Tibial artery (tissue), 4 donors: ENCODE measurements at regions not wholly inside any gene's neighbourhood (a gene's known extent, or its start where the extent isn't known, plus 50 kb on each side); places are given as distances from the start of the nearest gene placed in this dataset.

ENCODE experiments used
- DNase-seq, 2 donors: peaks; one replicate each; pipeline ENCODE4 v3.0.0-alpha.2; 2019
- H3K27ac ChIP-seq, 2 donors: fragments of 200-600 bp; sonication (generic) in 1 of 2; 1 replicate in 1 of 2; 2 replicates in 1 of 2; pipeline ENCODE4 v1.5.1; 2018 to 2019; ENCODE audit warnings: mild to moderate bottlenecking in 1 of 2
- H3K27me3 ChIP-seq, 2 donors: fragments of 200-600 bp; sonication (generic) in 1 of 2; one replicate each; pipeline versions ENCODE4 v1.5.1 to v1.6.0; 2016 to 2019
- H3K36me3 ChIP-seq, 3 donors: fragments of 200-600 bp; sonication (generic) in 2 of 3; one replicate each; pipeline ENCODE4 v1.5.1; 2016 to 2019; ENCODE audit warnings: mild to moderate bottlenecking in 2 of 3
- H3K4me1 ChIP-seq, 4 donors: fragments of 200-600 bp; sonication (generic) in 2 of 4; 1 replicate in 3 of 4; 2 replicates in 1 of 4; pipeline ENCODE4 v1.5.1; 2016 to 2019
- H3K4me3 ChIP-seq, 2 donors: fragments of 200-600 bp; sonication (generic) in 1 of 2; 1 replicate in 1 of 2; 2 replicates in 1 of 2; pipeline ENCODE4 v1.5.1; 2018 to 2019; ENCODE audit warnings: mild to moderate bottlenecking in 2 of 2
- H3K9me3 ChIP-seq, 3 donors: fragments of 200-600 bp; sonication (generic) in 1 of 3; one replicate each; pipeline ENCODE4 v1.5.1; 2016 to 2019
- CTCF ChIP-seq, 2 experiments: fragments of 200-600 bp in 1 of 2; fragments of 450-650 bp in 1 of 2; IDR thresholded peaks; one replicate each; pipeline ENCODE4 v1.5.1; 2017 to 2019; ENCODE audit warnings: antibody characterized with exemption in 2 of 2, mild to moderate bottlenecking in 1 of 2, moderate library complexity in 1 of 2
- intact Hi-C: fragments of 100-400 bp; cut with DNase I; formaldehyde crosslinking; loops from one replicate; pipeline ENCODE4 v1.15.0; 2023; ENCODE audit warnings: low total_unique reads

GRCh38 chr2:160921386-160921964, 238.8 kb upstream of the TANK start:
- Histone ChIP-seq H3K4me1 (peaks cover 0 to 20% (median 8%) of the 10 kb centered on the region in 4 donors), H3K27me3 (no peaks in the 10 kb centered on the region), H3K27ac (peak overlapping the region; percentile 41 to 56), H3K36me3 (no peaks in the 10 kb centered on the region), H3K9me3 (no peaks in the 10 kb centered on the region), H3K4me3 (no peak overlapping the region)
- intact Hi-C loops: no loop called here
- no peak for DNase-seq
- TF ChIP-seq CTCF (IDR thresholded peaks at IDR 0.05): no peak

GRCh38 chr2:160924936-160925353, 235.3 kb upstream of the TANK start:
- TF ChIP-seq CTCF (IDR thresholded peaks at IDR 0.05): no peak
- no peaks in the 10 kb centered on the region for H3K36me3 ChIP-seq
- no peak overlapping the region for H3K4me3 ChIP-seq
- no peak for DNase-seq
- H3K27me3 ChIP-seq: no peaks in the 10 kb centered on the region
- intact Hi-C loops: no loop called here
- H3K27ac ChIP-seq: no peak overlapping the region
- H3K9me3 ChIP-seq: no peaks in the 10 kb centered on the region
- peaks cover 0 to 42% (median 13%) of the 10 kb centered on the region in 4 donors for H3K4me1 ChIP-seq

- Histone ChIP-seq H3K4me3 (no peak overlapping the region), H3K27ac (no peak overlapping the region), H3K36me3 (no peaks in the 10 kb centered on the region), H3K27me3 (no peaks in the 10 kb centered on the region), H3K9me3 (no peaks in the 10 kb centered on the region), H3K4me1 (peaks cover 0 to 31% (median 10%) of the 10 kb centered on the region in 4 donors)
- no peak for TF ChIP-seq CTCF (IDR thresholded peaks at IDR 0.05)
- DNase-seq: no peak
- intact Hi-C loops: no loop called here
These were observed 234.3 kb upstream of the TANK start for GRCh38 chr2:160925956-160926355.

- intact Hi-C loops: no loop called here
- peak overlapping the region in 1 of 2 donors; percentile 4 for H3K27ac ChIP-seq
- H3K4me1 ChIP-seq: peaks cover 0 to 23% (median 5%) of the 10 kb centered on the region in 4 donors
These were observed 232.9 kb upstream of the TANK start for GRCh38 chr2:160927324-160927723.

GRCh38 chr2:160928854-160929301, 231.3 kb upstream of the TANK start:
- Histone ChIP-seq H3K27me3 (no peaks in the 10 kb centered on the region), H3K36me3 (no peaks in the 10 kb centered on the region), H3K4me1 (peaks cover 0 to 23% (median 5%) of the 10 kb centered on the region in 4 donors), H3K27ac (peak overlapping the region; percentile 4 to 6), H3K9me3 (no peaks in the 10 kb centered on the region), H3K4me3 (no peak overlapping the region)
- no peak for DNase-seq
- intact Hi-C loops: no loop called here
- no peak for TF ChIP-seq CTCF (IDR thresholded peaks at IDR 0.05)

More at GRCh38 chr2:160927324-160927723, 232.9 kb upstream of the TANK start:
- TF ChIP-seq CTCF (IDR thresholded peaks at IDR 0.05): no peak
- H3K4me3 ChIP-seq: no peak overlapping the region
- no peak for DNase-seq
- H3K36me3 ChIP-seq: no peaks in the 10 kb centered on the region
- H3K27me3 ChIP-seq: no peaks in the 10 kb centered on the region
- no peaks in the 10 kb centered on the region for H3K9me3 ChIP-seq
